Right forelimb (tissue), 1 donor: ENCODE measurements at regions not wholly inside any gene's neighbourhood (a gene's known extent, or its start where the extent isn't known, plus 50 kb on each side); places are given as distances from the start of the nearest gene placed in this dataset.
"Not testable (repeated sequence)": the region's sequence is repeated elsewhere in the genome, so short reads cannot be mapped to it uniquely, and the experiment has no call there.

Experiments
- DNase-seq: peaks from one replicate; pipeline ENCODE4 v3.0.0-alpha.2; 2018

GRCh38 chr2:210861038-210861665 is 304.8 kb downstream of the CPS1 start:
- DNase-seq = no peak

- no peak for DNase-seq
Observed at GRCh38 chr2:210862283-210863065, 306.1 kb downstream of the CPS1 start.

- DNase-seq = no peak
Observed at GRCh38 chr2:210863283-210863682, 306.9 kb downstream of the CPS1 start.

GRCh38 chr2:210871566-210871965 is 315.2 kb downstream of the CPS1 start:
- not testable (repeated sequence) for DNase-seq

- DNase-seq = no peak
Observed at GRCh38 chr2:210873631-210874030, 317.2 kb downstream of the CPS1 start.

GRCh38 chr2:210884227-210884626 is 327.8 kb downstream of the CPS1 start:
- no peak for DNase-seq

- DNase-seq = no peak
Observed at GRCh38 chr2:210888035-210888434, 331.6 kb downstream of the CPS1 start.

- DNase-seq = no peak
Observed at GRCh38 chr2:210895132-210895531, 338.7 kb downstream of the CPS1 start.

- no peak for DNase-seq
Observed at GRCh38 chr2:210899131-210899530, 342.7 kb downstream of the CPS1 start.

GRCh38 chr2:210901326-210901725 is 344.9 kb downstream of the CPS1 start:
- DNase-seq = no peak

GRCh38 chr2:210912779-210913178 is 356.4 kb downstream of the CPS1 start:
- DNase-seq = no peak

- no peak for DNase-seq
Observed at GRCh38 chr2:210913461-210913860, 357.1 kb downstream of the CPS1 start.

- no peak for DNase-seq
Observed at GRCh38 chr2:210915912-210916311, 359.5 kb downstream of the CPS1 start.

- DNase-seq = no peak
Observed at GRCh38 chr2:210917465-210917864, 361.1 kb downstream of the CPS1 start.

GRCh38 chr2:210919128-210919527 is 362.7 kb downstream of the CPS1 start:
- DNase-seq = no peak

- no peak for DNase-seq
Observed at GRCh38 chr2:210922419-210922818, 366.0 kb downstream of the CPS1 start.

- no peak for DNase-seq
Observed at GRCh38 chr2:210928714-210929113, 372.3 kb downstream of the CPS1 start.

GRCh38 chr2:210938228-210938627 is 381.8 kb downstream of the CPS1 start:
- no peak for DNase-seq

GRCh38 chr2:210946395-210946794 is 390.0 kb downstream of the CPS1 start:
- no peak for DNase-seq

GRCh38 chr2:210950434-210951060 is 394.1 kb downstream of the CPS1 start:
- DNase-seq = not testable (repeated sequence)

GRCh38 chr2:210954386-210954907 is 398.0 kb downstream of the CPS1 start:
- no peak for DNase-seq

- no peak for DNase-seq
Observed at GRCh38 chr2:210955591-210955990, 399.2 kb downstream of the CPS1 start.

- DNase-seq = no peak
Observed at GRCh38 chr2:210956101-210956500, 399.7 kb downstream of the CPS1 start.

- no peak for DNase-seq
Observed at GRCh38 chr2:210961249-210961648, 404.9 kb downstream of the CPS1 start.
